HG02973 (cell line): ENCODE measurements at regions not wholly inside any gene's neighbourhood (a gene's known extent, or its start where the extent isn't known, plus 50 kb on each side); places are given as distances from the start of the nearest gene placed in this dataset.
A peak's percentile ranks its signal among the peaks of the same experiment; 100 is the strongest.
"Not testable (repeated sequence)": the region's sequence is repeated elsewhere in the genome, so short reads cannot be mapped to it uniquely, and the experiment has no call there.

ENCODE experiments used
- ATAC-seq: cut with Tn5 transposase; IDR thresholded peaks from one replicate; pipeline ENCODE4 v1.9.1; 2021; ENCODE audit warnings: moderate library complexity; ENCODE audit not compliant: unreplicated experiment

DNA sequence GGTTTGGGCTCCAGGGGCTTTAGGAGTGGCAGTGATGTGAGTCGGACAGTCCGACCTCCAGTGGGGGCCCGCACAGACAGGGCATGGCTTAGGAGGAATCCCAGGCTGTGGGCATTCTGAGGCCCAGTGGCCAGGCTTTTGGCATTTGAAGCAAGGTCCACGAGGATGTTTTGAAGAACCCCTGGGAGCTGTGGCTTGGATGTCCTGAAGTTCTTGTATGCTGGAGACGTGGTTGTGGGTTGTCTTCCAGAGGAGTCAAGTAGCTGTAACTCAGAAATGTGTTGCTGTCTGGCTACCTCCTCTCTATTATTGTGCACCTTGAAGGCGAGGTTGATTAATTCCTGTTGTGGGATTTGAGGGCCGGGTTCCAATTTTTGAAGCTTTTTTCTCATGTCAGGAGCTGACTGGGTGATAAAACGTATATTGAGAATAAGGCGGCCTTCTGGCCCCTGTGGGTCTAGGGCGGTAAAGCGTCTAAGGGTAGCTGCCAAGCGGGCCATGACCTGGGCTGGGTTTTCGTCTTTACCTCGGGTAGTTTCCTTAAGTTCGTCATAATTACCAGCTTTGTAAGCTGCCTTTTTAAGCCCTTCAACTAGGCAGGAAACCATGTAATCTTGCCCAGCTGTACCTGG is 67.3 kb upstream of the EZR start:
- ATAC-seq = not testable (repeated sequence)

GRCh38 chr6:158881884-158882283 is 62.7 kb upstream of the EZR start:
- ATAC-seq = not testable (repeated sequence)

GRCh38 chr6:158881276-158881675 is 62.1 kb upstream of the EZR start:
- not testable (repeated sequence) for ATAC-seq

DNA sequence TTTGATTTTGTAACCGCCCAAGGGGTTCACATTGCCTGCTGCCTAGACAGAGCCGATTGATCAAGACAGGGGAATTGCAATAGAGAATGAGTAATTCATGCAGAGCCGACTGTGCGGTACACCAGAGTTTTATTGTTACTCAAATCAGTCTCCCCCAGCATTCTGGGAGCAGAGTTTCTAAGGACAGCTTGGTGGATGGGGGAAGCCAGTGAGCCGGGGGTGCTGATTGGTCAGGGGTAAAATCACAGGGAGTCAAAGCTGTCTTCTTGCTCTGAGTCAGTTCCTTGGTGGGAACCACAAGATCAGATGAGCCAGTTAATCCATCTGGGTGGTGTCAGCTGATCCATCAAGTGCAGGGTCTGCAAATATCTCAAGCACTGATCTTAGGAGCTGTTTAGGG is 60.0 kb upstream of the EZR start:
- no peak for ATAC-seq

DNA sequence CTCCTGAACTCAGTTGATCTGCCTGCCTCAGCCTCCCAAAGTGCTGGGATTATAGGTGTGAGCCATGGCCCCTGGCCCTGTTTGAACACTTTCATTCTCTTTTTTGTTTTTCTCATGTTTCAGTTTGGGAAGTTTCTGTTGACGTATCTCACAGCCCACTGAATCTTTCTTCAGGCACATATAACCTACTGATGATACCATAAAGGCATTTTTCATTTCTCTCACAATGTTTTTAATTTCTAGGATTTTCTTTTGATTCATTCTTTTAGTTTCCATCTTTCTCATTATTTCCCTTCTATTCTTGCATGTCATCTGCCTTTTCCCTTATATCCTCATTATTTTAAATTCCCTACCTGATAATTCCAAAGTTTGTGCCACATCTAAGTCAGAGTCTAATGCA is 58.5 kb upstream of the EZR start:
- no peak for ATAC-seq

DNA sequence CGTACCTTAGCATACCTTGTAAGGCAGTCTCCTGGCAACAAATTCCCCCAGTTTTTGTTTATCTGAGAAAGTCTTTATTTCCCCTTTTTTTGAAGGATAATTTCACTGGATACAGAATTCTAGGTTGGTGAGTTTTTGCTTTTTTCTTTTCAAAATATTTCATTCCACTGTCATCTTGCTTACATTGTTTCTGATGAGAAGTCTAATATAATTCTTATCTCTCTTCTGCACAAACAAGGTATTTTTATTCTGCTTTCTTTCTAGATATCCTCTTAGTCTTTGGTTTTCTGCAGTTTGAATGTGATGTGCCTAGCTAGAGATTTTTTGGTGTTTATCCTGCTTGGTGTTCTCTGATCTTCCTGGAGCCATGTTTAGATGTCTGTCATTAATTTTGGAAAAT is 57.7 kb upstream of the EZR start:
- no peak for ATAC-seq

DNA sequence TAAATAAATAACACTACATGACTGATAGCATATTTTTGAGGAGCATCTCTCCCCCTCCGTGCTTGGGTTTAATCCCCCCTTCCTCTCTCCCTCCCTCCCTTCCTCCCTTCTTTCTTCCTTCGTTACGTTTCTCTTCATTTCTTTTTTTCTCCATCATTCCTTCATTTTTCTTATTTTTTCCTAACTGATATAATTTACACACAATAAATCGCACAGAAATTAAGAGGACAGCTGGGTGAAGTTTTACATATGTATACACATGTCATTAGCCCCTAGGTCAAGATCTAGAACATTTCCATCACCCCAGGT is 51.4 kb upstream of the EZR start:
- ATAC-seq = no peak

GRCh38 chr6:158869826-158870648 is 50.9 kb upstream of the EZR start:
- ATAC-seq = peak; percentile 94

- no peak for ATAC-seq
Observed at GRCh38 chr6:158868890-158869825, 50.0 kb upstream of the EZR start.
